Skeletal muscle satellite cell (primary cell): ENCODE measurements at regions not wholly inside any gene's neighbourhood (a gene's known extent, or its start where the extent isn't known, plus 50 kb on each side); places are given as distances from the start of the nearest gene placed in this dataset.

ENCODE experiments used
- H3K27me3 ChIP-seq: 2 replicates; pipeline ENCODE4 v1.7.0; 2013; ENCODE audit warnings: low read length; ENCODE audit not compliant: control insufficient read depth, insufficient read depth
- H3K36me3 ChIP-seq: 2 replicates; pipeline ENCODE4 v1.7.0; 2013; ENCODE audit warnings: mild to moderate bottlenecking, control low read depth, low read length; ENCODE audit not compliant: insufficient read depth
- H3K4me1 ChIP-seq: 2 replicates; pipeline ENCODE4 v1.7.0; 2013; ENCODE audit warnings: low read length; ENCODE audit not compliant: control insufficient read depth, insufficient read depth
- H3K4me2 ChIP-seq: 2 replicates; pipeline ENCODE4 v1.7.0; 2013; ENCODE audit warnings: mild to moderate bottlenecking, low read length
- H3K4me3 ChIP-seq: 2 replicates; pipeline ENCODE4 v1.7.0; 2013; ENCODE audit warnings: low read length
- H3K9ac ChIP-seq: 2 replicates; pipeline ENCODE4 v1.7.0; 2013; ENCODE audit warnings: mild to moderate bottlenecking, low read depth, low read length, moderate library complexity
- H3K9me3 ChIP-seq: replicated peaks from 2 replicates; pipeline ENCODE4 v1.7.0; 2013; ENCODE audit warnings: mild to moderate bottlenecking, control low read depth, low read length

GRCh38 chr2:15832849-15833680 lies 107.3 kb upstream of the MYCN start:
- no peaks in the 10 kb centered on the region for H3K27me3 ChIP-seq
- no peak overlapping the region for H3K4me2 ChIP-seq
- H3K36me3 ChIP-seq = no peaks in the 10 kb centered on the region
- H3K4me1 ChIP-seq = no peaks in the 10 kb centered on the region
- H3K9me3 ChIP-seq = peaks cover 6% of the 10 kb centered on the region
- H3K4me3 ChIP-seq = no peak overlapping the region
- H3K9ac ChIP-seq = no peak overlapping the region

- Histone ChIP-seq H3K9ac (no peak overlapping the region), H3K4me3 (no peak overlapping the region), H3K4me1 (no peaks in the 10 kb centered on the region), H3K36me3 (no peaks in the 10 kb centered on the region), H3K4me2 (no peak overlapping the region), H3K9me3 (peaks cover 6% of the 10 kb centered on the region), H3K27me3 (no peaks in the 10 kb centered on the region)
These were observed 106.6 kb upstream of the MYCN start for GRCh38 chr2:15833731-15834130.

GRCh38 chr2:15834381-15835031 lies 105.8 kb upstream of the MYCN start:
- H3K4me3 ChIP-seq = no peak overlapping the region
- H3K9ac ChIP-seq = no peak overlapping the region
- peaks cover 10% of the 10 kb centered on the region for H3K9me3 ChIP-seq
- no peaks in the 10 kb centered on the region for H3K27me3 ChIP-seq
- no peaks in the 10 kb centered on the region for H3K4me1 ChIP-seq
- no peaks in the 10 kb centered on the region for H3K36me3 ChIP-seq
- H3K4me2 ChIP-seq = no peak overlapping the region

GRCh38 chr2:15835991-15836688 lies 104.2 kb upstream of the MYCN start:
- Histone ChIP-seq H3K4me1 (no peaks in the 10 kb centered on the region), H3K4me2 (no peak overlapping the region), H3K36me3 (no peaks in the 10 kb centered on the region), H3K9me3 (peaks cover 10% of the 10 kb centered on the region), H3K4me3 (no peak overlapping the region), H3K27me3 (no peaks in the 10 kb centered on the region), H3K9ac (no peak overlapping the region)

GRCh38 chr2:15836689-15837610 lies 103.4 kb upstream of the MYCN start:
- peaks cover 10% of the 10 kb centered on the region for H3K9me3 ChIP-seq
- no peaks in the 10 kb centered on the region for H3K4me1 ChIP-seq
- no peak overlapping the region for H3K9ac ChIP-seq
- no peaks in the 10 kb centered on the region for H3K36me3 ChIP-seq
- no peak overlapping the region for H3K4me2 ChIP-seq
- H3K27me3 ChIP-seq = no peaks in the 10 kb centered on the region
- H3K4me3 ChIP-seq = no peak overlapping the region

GRCh38 chr2:15838481-15839090 lies 101.8 kb upstream of the MYCN start:
- Histone ChIP-seq H3K9ac (no peak overlapping the region), H3K4me1 (no peaks in the 10 kb centered on the region), H3K4me2 (no peak overlapping the region), H3K9me3 (peaks cover 10% of the 10 kb centered on the region), H3K36me3 (no peaks in the 10 kb centered on the region), H3K4me3 (no peak overlapping the region), H3K27me3 (no peaks in the 10 kb centered on the region)

GRCh38 chr2:15839426-15840124 lies 100.8 kb upstream of the MYCN start:
- H3K4me1 ChIP-seq = no peaks in the 10 kb centered on the region
- H3K36me3 ChIP-seq = no peaks in the 10 kb centered on the region
- no peak overlapping the region for H3K4me3 ChIP-seq
- H3K27me3 ChIP-seq = no peaks in the 10 kb centered on the region
- peaks cover 10% of the 10 kb centered on the region for H3K9me3 ChIP-seq
- H3K9ac ChIP-seq = no peak overlapping the region
- H3K4me2 ChIP-seq = no peak overlapping the region

- no peaks in the 10 kb centered on the region for H3K27me3 ChIP-seq
- H3K4me1 ChIP-seq = no peaks in the 10 kb centered on the region
- H3K9me3 ChIP-seq = peaks cover 9% of the 10 kb centered on the region
- H3K4me2 ChIP-seq = no peak overlapping the region
- H3K9ac ChIP-seq = no peak overlapping the region
- H3K36me3 ChIP-seq = no peaks in the 10 kb centered on the region
- no peak overlapping the region for H3K4me3 ChIP-seq
These were observed 100.2 kb upstream of the MYCN start for GRCh38 chr2:15840148-15840547.

GRCh38 chr2:15840969-15841368 lies 99.4 kb upstream of the MYCN start:
- Histone ChIP-seq H3K9ac (no peak overlapping the region), H3K4me3 (no peak overlapping the region), H3K4me2 (no peak overlapping the region), H3K36me3 (no peaks in the 10 kb centered on the region), H3K9me3 (peaks cover 5% of the 10 kb centered on the region), H3K4me1 (no peaks in the 10 kb centered on the region), H3K27me3 (no peaks in the 10 kb centered on the region)

GRCh38 chr2:15841776-15842560 lies 98.4 kb upstream of the MYCN start:
- no peaks in the 10 kb centered on the region for H3K36me3 ChIP-seq
- no peak overlapping the region for H3K4me3 ChIP-seq
- H3K9ac ChIP-seq = no peak overlapping the region
- H3K9me3 ChIP-seq = peaks cover 13% of the 10 kb centered on the region
- H3K4me1 ChIP-seq = no peaks in the 10 kb centered on the region
- no peak overlapping the region for H3K4me2 ChIP-seq
- no peaks in the 10 kb centered on the region for H3K27me3 ChIP-seq
